Loucy (cell line): ENCODE measurements at regions not wholly inside any gene's neighbourhood (a gene's known extent, or its start where the extent isn't known, plus 50 kb on each side); places are given as distances from the start of the nearest gene placed in this dataset.

Source experiments
- H2AFZ ChIP-seq: fragments of 200-600 bp; sonication (generic); 2 replicates; pipeline ENCODE4 v1.6.0; 2016; ENCODE audit warnings: antibody characterized with exemption, mild to moderate bottlenecking, low read length, moderate library complexity
- H3F3A ChIP-seq: fragments of 200-600 bp; 2 replicates; pipeline ENCODE4 v1.6.0; 2016; ENCODE audit warnings: antibody characterized with exemption, low read depth, mild to moderate bottlenecking
- H3K27me3 ChIP-seq: fragments of 200-600 bp; sonication (generic); 2 replicates; pipeline ENCODE4 v1.6.1; 2014; ENCODE audit warnings: low read length, mild to moderate bottlenecking; ENCODE audit not compliant: insufficient read depth, poor library complexity, severe bottlenecking
- H3K36me3 ChIP-seq: fragments of 200-600 bp; sonication (generic); 2 replicates; pipeline ENCODE4 v1.6.1; 2016; ENCODE audit warnings: low read length; ENCODE audit not compliant: insufficient read depth
- H3K4me1 ChIP-seq: fragments of 200-600 bp; sonication (generic); 2 replicates; pipeline ENCODE4 v1.5.1; 2014; ENCODE audit warnings: low read length, mild to moderate bottlenecking; ENCODE audit not compliant: insufficient read depth, poor library complexity, severe bottlenecking
- H3K4me2 ChIP-seq: fragments of 200-600 bp; sonication (generic); 2 replicates; pipeline ENCODE4 v1.6.0; 2014; ENCODE audit warnings: antibody characterized with exemption, low read length, low read depth, mild to moderate bottlenecking; ENCODE audit not compliant: poor library complexity, severe bottlenecking
- H3K4me3 ChIP-seq: fragments of 200-600 bp; sonication (generic); 2 replicates; pipeline ENCODE4 v1.5.1; 2014; ENCODE audit warnings: low read length, mild to moderate bottlenecking, mixed read lengths; ENCODE audit not compliant: poor library complexity, severe bottlenecking
- H3K79me2 ChIP-seq: fragments of 200-600 bp; sonication (generic); 2 replicates; pipeline ENCODE4 v1.6.1; 2014; ENCODE audit warnings: low read length; ENCODE audit not compliant: insufficient read depth
- H3K9ac ChIP-seq: fragments of 200-600 bp; sonication (generic); 2 replicates; pipeline ENCODE4 v1.6.0; 2014; ENCODE audit warnings: mild to moderate bottlenecking, low read depth, low read length, moderate library complexity; ENCODE audit not compliant: poor library complexity, severe bottlenecking
- H3K9me2 ChIP-seq: fragments of 200-600 bp; sonication (generic); replicated peaks from 2 replicates; pipeline ENCODE4 v1.6.1; 2016; ENCODE audit warnings: low read depth, low read length, mixed read lengths
- H3K9me3 ChIP-seq: fragments of 200-600 bp; sonication (generic); 2 replicates; pipeline ENCODE4 v1.6.1; 2014; ENCODE audit warnings: mild to moderate bottlenecking, antibody characterized with exemption, low read length, low read depth; ENCODE audit not compliant: insufficient read depth
- H4K20me1 ChIP-seq: fragments of 200-600 bp; sonication (generic); 2 replicates; pipeline ENCODE4 v1.6.0; 2014; ENCODE audit warnings: antibody characterized with exemption, low read length, mild to moderate bottlenecking; ENCODE audit not compliant: insufficient read depth, poor library complexity, severe bottlenecking
- EZH2phosphoT487 ChIP-seq: fragments of 200-600 bp; IDR thresholded peaks from 2 replicates; pipeline ENCODE4 v1.6.1; 2018; ENCODE audit warnings: antibody characterized with exemption, mild to moderate bottlenecking, moderate library complexity, borderline replicate concordance
- TF ChIP-seq, protein P1 (sequence below): fragments of 200-600 bp; sonication (generic); conservative IDR thresholded peaks from 2 replicates; pipeline ENCODE4 v1.5.1; 2014; ENCODE audit warnings: mild to moderate bottlenecking, antibody characterized with exemption, low read length

GRCh38 chr6:128724738-128725137 lies 158.2 kb upstream of the LAMA2 start:
- Histone ChIP-seq H4K20me1 (no peaks in the 10 kb centered on the region), H3K9me3 (no peaks in the 10 kb centered on the region), H3K4me1 (no peaks in the 10 kb centered on the region), H3K9ac (no peak overlapping the region), H3K4me2 (no peak overlapping the region), H3K36me3 (no peaks in the 10 kb centered on the region), H3F3A (no peaks in the 10 kb centered on the region), H3K9me2 (no peaks in the 10 kb centered on the region), H2AFZ (no peak overlapping the region; the same call in 1 of the 2 replicates), H3K79me2 (no peaks in the 10 kb centered on the region), H3K27me3 (no peaks in the 10 kb centered on the region), H3K4me3 (no peak overlapping the region)
- TF ChIP-seq EZH2phosphoT487: no peak
- TF ChIP-seq, protein P1, sequence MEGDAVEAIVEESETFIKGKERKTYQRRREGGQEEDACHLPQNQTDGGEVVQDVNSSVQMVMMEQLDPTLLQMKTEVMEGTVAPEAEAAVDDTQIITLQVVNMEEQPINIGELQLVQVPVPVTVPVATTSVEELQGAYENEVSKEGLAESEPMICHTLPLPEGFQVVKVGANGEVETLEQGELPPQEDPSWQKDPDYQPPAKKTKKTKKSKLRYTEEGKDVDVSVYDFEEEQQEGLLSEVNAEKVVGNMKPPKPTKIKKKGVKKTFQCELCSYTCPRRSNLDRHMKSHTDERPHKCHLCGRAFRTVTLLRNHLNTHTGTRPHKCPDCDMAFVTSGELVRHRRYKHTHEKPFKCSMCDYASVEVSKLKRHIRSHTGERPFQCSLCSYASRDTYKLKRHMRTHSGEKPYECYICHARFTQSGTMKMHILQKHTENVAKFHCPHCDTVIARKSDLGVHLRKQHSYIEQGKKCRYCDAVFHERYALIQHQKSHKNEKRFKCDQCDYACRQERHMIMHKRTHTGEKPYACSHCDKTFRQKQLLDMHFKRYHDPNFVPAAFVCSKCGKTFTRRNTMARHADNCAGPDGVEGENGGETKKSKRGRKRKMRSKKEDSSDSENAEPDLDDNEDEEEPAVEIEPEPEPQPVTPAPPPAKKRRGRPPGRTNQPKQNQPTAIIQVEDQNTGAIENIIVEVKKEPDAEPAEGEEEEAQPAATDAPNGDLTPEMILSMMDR: no peak

- H3K27me3 ChIP-seq: no peaks in the 10 kb centered on the region
- H3K9me3 ChIP-seq: no peaks in the 10 kb centered on the region
- H3K4me2 ChIP-seq: no peak overlapping the region
- no peaks in the 10 kb centered on the region for H3F3A ChIP-seq
- H3K4me3 ChIP-seq: no peak overlapping the region
- no peaks in the 10 kb centered on the region for H3K36me3 ChIP-seq
- H3K9me2 ChIP-seq: no peaks in the 10 kb centered on the region
- no peaks in the 10 kb centered on the region for H3K79me2 ChIP-seq
- TF ChIP-seq, protein P1: no peak
- no peak for TF ChIP-seq EZH2phosphoT487
- H3K9ac ChIP-seq: no peak overlapping the region
- no peaks in the 10 kb centered on the region for H4K20me1 ChIP-seq
- H3K4me1 ChIP-seq: no peaks in the 10 kb centered on the region
- no peak overlapping the region for H2AFZ ChIP-seq
Measured at GRCh38 chr6:128723667-128724066, 159.3 kb upstream of the LAMA2 start.

DNA sequence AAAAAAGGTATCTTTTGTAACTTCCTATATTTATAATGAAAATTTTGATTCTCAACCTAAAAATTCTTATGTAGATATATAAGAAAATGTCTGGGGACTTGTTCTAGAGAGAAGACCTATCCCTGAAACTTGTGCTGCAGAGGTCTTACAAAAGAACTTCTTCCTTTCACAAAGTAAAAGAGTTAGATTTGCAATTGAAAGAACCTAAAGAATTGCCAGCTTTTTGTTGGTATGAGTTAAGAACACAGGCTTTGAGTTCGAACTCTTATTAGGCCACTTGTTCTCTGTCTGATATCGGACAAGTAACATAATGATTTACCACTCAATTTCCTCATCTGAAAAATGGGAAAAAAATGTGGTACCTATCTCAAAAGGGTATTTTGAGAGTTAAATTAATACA lies 162.0 kb upstream of the LAMA2 start:
- Histone ChIP-seq H4K20me1 (no peaks in the 10 kb centered on the region), H2AFZ (no peak overlapping the region), H3K4me3 (no peak overlapping the region), H3K79me2 (no peaks in the 10 kb centered on the region), H3K4me1 (no peaks in the 10 kb centered on the region), H3F3A (no peaks in the 10 kb centered on the region), H3K27me3 (no peaks in the 10 kb centered on the region), H3K9me2 (no peaks in the 10 kb centered on the region), H3K9me3 (no peaks in the 10 kb centered on the region), H3K36me3 (no peaks in the 10 kb centered on the region), H3K9ac (no peak overlapping the region), H3K4me2 (no peak overlapping the region)
- no peak for TF ChIP-seq EZH2phosphoT487
- TF ChIP-seq, protein P1: no peak
